ENCODE measurements at regions not wholly inside any gene's neighbourhood (a gene's known extent, or its start where the extent isn't known, plus 50 kb on each side); places are given as distances from the start of the nearest gene placed in this dataset.

GRCh38 chr13:74866101-74866500 is 615.9 kb downstream of the TBC1D4 start:
- TF ChIP-seq CTCF (IDR thresholded peaks at IDR 0.05 in 8 of 11, conservative IDR thresholded peaks at IDR 0.05 in 3 of 11): no peak
- TF ChIP-seq POLR2AphosphoS5 (IDR thresholded peaks at IDR 0.05): no peak
- TF ChIP-seq POLR2A (IDR thresholded peaks at IDR 0.05): no peak

All from spleen (tissue), 7 donors.